ENCODE measurements at regions not wholly inside any gene's neighbourhood (a gene's known extent, or its start where the extent isn't known, plus 50 kb on each side); places are given as distances from the start of the nearest gene placed in this dataset.

- TF ChIP-seq JUND (IDR thresholded peaks at IDR 0.05): peak; percentile 46
- TF ChIP-seq MAX (IDR thresholded peaks at IDR 0.05): peak; percentile 38; the same call in 1 of the 2 replicates
- no peak for TF ChIP-seq POLR2A (IDR thresholded peaks at IDR 0.05; ENCODE audit: borderline replicate concordance, extremely low read depth, insufficient read depth, insufficient read length)
- TF ChIP-seq, protein P1, sequence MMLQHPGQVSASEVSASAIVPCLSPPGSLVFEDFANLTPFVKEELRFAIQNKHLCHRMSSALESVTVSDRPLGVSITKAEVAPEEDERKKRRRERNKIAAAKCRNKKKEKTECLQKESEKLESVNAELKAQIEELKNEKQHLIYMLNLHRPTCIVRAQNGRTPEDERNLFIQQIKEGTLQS (IDR thresholded peaks at IDR 0.05): peak; percentile 40; the same call in 1 of the 2 replicates
- TF ChIP-seq CBX3 (IDR thresholded peaks at IDR 0.05; ENCODE audit: low read depth): peak; percentile 43; the same call in 1 of the 2 replicates
- TF ChIP-seq SP1 (IDR thresholded peaks at IDR 0.05; ENCODE audit: low read depth): peak; percentile 67
- no peak for TF ChIP-seq ZNF274 (IDR thresholded peaks at IDR 0.05; ENCODE audit: low read depth, low read length)
- peak; percentile 48; the same call in 1 of the 2 replicates for TF ChIP-seq CEBPB (IDR thresholded peaks at IDR 0.05; ENCODE audit: low read depth)
- no peak for TF ChIP-seq EZH2phosphoT487 (IDR thresholded peaks at IDR 0.05; ENCODE audit: borderline replicate concordance)
- peak; percentile 49; the same call in 1 of the 2 replicates for TF ChIP-seq FOSL1 (IDR thresholded peaks at IDR 0.05; ENCODE audit: low read depth)
- POLR2A ChIA-PET: no interaction called here
- Histone ChIP-seq H3K27ac (ENCODE audit: low read depth, low read length) (no peak overlapping the region), H3K36me3 (ENCODE audit: control insufficient read depth in 1 of 2, insufficient read depth in 2 of 2, low read length in 2 of 2) (no peaks in the 10 kb centered on the region), H3K9me2 (ENCODE audit: insufficient read depth) (no peaks in the 10 kb centered on the region), H3K27me3 (ENCODE audit: insufficient read depth, low read length) (no peaks in the 10 kb centered on the region), H3K4me3 (replicated peaks in 1 of 2; ENCODE audit: low read depth in 1 of 2, low read length in 2 of 2) (no peak overlapping the region), H3K9ac (ENCODE audit: low read length) (no peak overlapping the region), H3K4me1 (ENCODE audit: control insufficient read depth in 1 of 2, insufficient read depth in 2 of 2, low read length in 2 of 2) (peaks cover 0 to 21% of the 10 kb centered on the region in 2 experiments; a peak in 2 of 4 replicates), H3K9me3 (ENCODE audit: control insufficient read depth in 1 of 2, insufficient read depth in 1 of 2, low read depth in 1 of 2, low read length in 2 of 2) (no peaks in the 10 kb centered on the region), H2AFZ (ENCODE audit: low read depth, low read length, poor library complexity, severe bottlenecking) (peak overlapping the region; percentile 37), H3K4me2 (ENCODE audit: low read length) (peak overlapping the region; percentile 33; the same call in 1 of the 2 replicates), H4K20me1 (ENCODE audit: insufficient read depth) (no peaks in the 10 kb centered on the region), H3K79me2 (ENCODE audit: insufficient read depth, low read length) (no peaks in the 10 kb centered on the region)
- intact Hi-C loops (cut with micrococcal nuclease): no loop called here
- no TSS peak for BruUV-seq (replicated peaks)
- DNase-seq (ENCODE audit: low read depth, low spot score) (peak; percentile 64), ATAC-seq (peak; percentile 76)
- CTCF ChIA-PET: no interaction called here
- RAD21 ChIA-PET (ENCODE audit: low non-redundant PET in 1 of 2, low total read pairs in 2 of 2, uncharacterized antibody in 2 of 2, unreplicated experiment in 2 of 2): no interaction called here
These were observed 66.7 kb downstream of the ETAA1 start for GRCh38 chr2:67463810-67464209.

DNA sequence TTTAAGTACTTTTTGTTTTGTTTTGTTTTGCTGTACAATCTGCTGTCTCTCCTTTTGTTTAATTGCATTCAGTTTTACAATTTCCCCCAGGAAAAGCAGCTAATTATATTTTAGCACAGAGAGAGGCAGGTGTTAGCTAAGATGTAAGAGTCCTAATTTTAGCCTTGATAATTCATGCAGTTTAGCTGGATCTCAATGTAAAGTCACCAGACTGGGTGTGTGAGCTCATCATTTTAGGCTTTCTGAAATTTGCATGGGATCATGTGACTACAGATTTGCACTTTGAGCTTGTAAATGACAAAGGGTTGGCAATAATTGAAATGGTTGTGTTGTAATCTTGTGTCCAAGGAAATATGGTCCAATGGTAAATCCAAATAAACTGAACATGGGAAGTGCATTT is 68.5 kb downstream of the ETAA1 start:
- Histone ChIP-seq H3K4me2 (ENCODE audit: low read length) (no peak overlapping the region), H2AFZ (ENCODE audit: low read depth, low read length, poor library complexity, severe bottlenecking) (no peak overlapping the region), H3K27ac (ENCODE audit: low read depth, low read length) (no peak overlapping the region), H3K4me3 (replicated peaks in 1 of 2; ENCODE audit: low read depth in 1 of 2, low read length in 2 of 2) (no peak overlapping the region), H3K27me3 (ENCODE audit: insufficient read depth, low read length) (no peaks in the 10 kb centered on the region), H3K4me1 (ENCODE audit: control insufficient read depth in 1 of 2, insufficient read depth in 2 of 2, low read length in 2 of 2) (peaks cover 0 to 21% of the 10 kb centered on the region in 2 experiments; a peak in 2 of 4 replicates), H3K36me3 (ENCODE audit: control insufficient read depth in 1 of 2, insufficient read depth in 2 of 2, low read length in 2 of 2) (no peaks in the 10 kb centered on the region), H3K9me3 (ENCODE audit: control insufficient read depth in 1 of 2, insufficient read depth in 1 of 2, low read depth in 1 of 2, low read length in 2 of 2) (no peaks in the 10 kb centered on the region), H3K9ac (ENCODE audit: low read length) (no peak overlapping the region), H4K20me1 (ENCODE audit: insufficient read depth) (no peaks in the 10 kb centered on the region), H3K79me2 (ENCODE audit: insufficient read depth, low read length) (no peaks in the 10 kb centered on the region), H3K9me2 (ENCODE audit: insufficient read depth) (no peaks in the 10 kb centered on the region)
- intact Hi-C loops (cut with micrococcal nuclease): no loop called here
- no TSS peak for BruUV-seq (replicated peaks)
- TF ChIP-seq YY1 (IDR thresholded peaks at IDR 0.05; ENCODE audit: extremely low read depth, insufficient replicate concordance, low read depth, low read length) (no peak), EGR1 (IDR thresholded peaks at IDR 0.05; ENCODE audit: low read depth) (no peak), RAD21 (IDR thresholded peaks at IDR 0.05; ENCODE audit: low read depth) (no peak)
- ChIA-PET POLR2A (no interaction called here), RAD21 (ENCODE audit: low non-redundant PET in 1 of 2, low total read pairs in 2 of 2, uncharacterized antibody in 2 of 2, unreplicated experiment in 2 of 2) (no interaction called here), CTCF (no interaction called here)
- ATAC-seq: no peak
- no peak for DNase-seq (ENCODE audit: low read depth, low spot score)

All from HCT116 (cell line).